ENCODE measurements at regions not wholly inside any gene's neighbourhood (a gene's known extent, or its start where the extent isn't known, plus 50 kb on each side); places are given as distances from the start of the nearest gene placed in this dataset.

- TF ChIP-seq CTCF (IDR thresholded peaks at IDR 0.05): no peak
- Histone ChIP-seq H3K9me3 (no peaks in the 10 kb centered on the region), H3K36me3 (no peaks in the 10 kb centered on the region), H3K27ac (no peak overlapping the region), H3K4me1 (ENCODE audit: control insufficient read depth in 1 of 2, low read depth in 2 of 2) (no peaks in the 10 kb centered on the region), H3K4me3 (no peak overlapping the region), H3K27me3 (replicated peaks; ENCODE audit: insufficient read depth) (no peaks in the 10 kb centered on the region)
- ATAC-seq (ENCODE audit: insufficient number of reproducible peaks, low FRiP score, low read depth): no peak
- no peak for DNase-seq (ENCODE audit: low spot score)
These were observed 54.5 kb upstream of the MPEG1 start for GRCh38 chr11:59267196-59267595.

GRCh38 chr11:59266491-59266890 lies 53.8 kb upstream of the MPEG1 start:
- no peak for DNase-seq (ENCODE audit: low spot score)
- no peak for TF ChIP-seq CTCF (IDR thresholded peaks at IDR 0.05)
- no peaks in the 10 kb centered on the region for H3K27me3 ChIP-seq (replicated peaks; ENCODE audit: insufficient read depth)
- no peak overlapping the region for H3K4me3 ChIP-seq
- H3K27ac ChIP-seq: no peak overlapping the region
- no peaks in the 10 kb centered on the region for H3K36me3 ChIP-seq
- no peak for ATAC-seq (ENCODE audit: insufficient number of reproducible peaks, low FRiP score, low read depth)
- no peaks in the 10 kb centered on the region for H3K9me3 ChIP-seq
- H3K4me1 ChIP-seq (ENCODE audit: control insufficient read depth in 1 of 2, low read depth in 2 of 2): no peaks in the 10 kb centered on the region

GRCh38 chr11:59265735-59266134 lies 53.0 kb upstream of the MPEG1 start:
- no peak for DNase-seq (ENCODE audit: low spot score)
- no peaks in the 10 kb centered on the region for H3K4me1 ChIP-seq (ENCODE audit: control insufficient read depth in 1 of 2, low read depth in 2 of 2)
- no peaks in the 10 kb centered on the region for H3K36me3 ChIP-seq
- H3K27me3 ChIP-seq (replicated peaks; ENCODE audit: insufficient read depth): no peaks in the 10 kb centered on the region
- H3K27ac ChIP-seq: no peak overlapping the region
- H3K4me3 ChIP-seq: no peak overlapping the region
- no peak for TF ChIP-seq CTCF (IDR thresholded peaks at IDR 0.05)
- H3K9me3 ChIP-seq: no peaks in the 10 kb centered on the region
- ATAC-seq (ENCODE audit: insufficient number of reproducible peaks, low FRiP score, low read depth): no peak

- DNase-seq (ENCODE audit: low spot score): no peak
- Histone ChIP-seq H3K4me3 (no peak overlapping the region), H3K36me3 (no peaks in the 10 kb centered on the region), H3K9me3 (no peaks in the 10 kb centered on the region), H3K4me1 (ENCODE audit: control insufficient read depth in 1 of 2, low read depth in 2 of 2) (no peaks in the 10 kb centered on the region), H3K27me3 (replicated peaks; ENCODE audit: insufficient read depth) (no peaks in the 10 kb centered on the region), H3K27ac (no peak overlapping the region)
- no peak for TF ChIP-seq CTCF (IDR thresholded peaks at IDR 0.05)
- no peak for ATAC-seq (ENCODE audit: insufficient number of reproducible peaks, low FRiP score, low read depth)
These were observed 52.0 kb upstream of the MPEG1 start for GRCh38 chr11:59264736-59265135.

GRCh38 chr11:59263225-59263894 lies 50.6 kb upstream of the MPEG1 start:
- no peak for DNase-seq (ENCODE audit: low spot score)
- ATAC-seq (ENCODE audit: insufficient number of reproducible peaks, low FRiP score, low read depth): no peak
- TF ChIP-seq CTCF (IDR thresholded peaks at IDR 0.05): no peak

More at GRCh38 chr11:59263225-59263894, 50.6 kb upstream of the MPEG1 start:
- no peaks in the 10 kb centered on the region for H3K27me3 ChIP-seq (replicated peaks; ENCODE audit: insufficient read depth)
- H3K36me3 ChIP-seq: no peaks in the 10 kb centered on the region
- H3K27ac ChIP-seq: no peak overlapping the region
- H3K4me3 ChIP-seq: no peak overlapping the region
- H3K9me3 ChIP-seq: no peaks in the 10 kb centered on the region
- H3K4me1 ChIP-seq (ENCODE audit: control insufficient read depth in 1 of 2, low read depth in 2 of 2): no peaks in the 10 kb centered on the region

Measured in thoracic aorta (tissue), 2 donors.